ENCODE measurements at regions not wholly inside any gene's neighbourhood (a gene's known extent, or its start where the extent isn't known, plus 50 kb on each side); places are given as distances from the start of the nearest gene placed in this dataset.

GRCh38 chr2:234694244-234695013, 197.5 kb upstream of the ARL4C start:
- TF ChIP-seq POLR2A (IDR thresholded peaks at IDR 0.05) (no peak), CTCF (IDR thresholded peaks at IDR 0.05) (no peak), POLR2AphosphoS5 (IDR thresholded peaks at IDR 0.05) (no peak)
